Tibial artery (tissue), 4 donors: ENCODE measurements at regions not wholly inside any gene's neighbourhood (a gene's known extent, or its start where the extent isn't known, plus 50 kb on each side); places are given as distances from the start of the nearest gene placed in this dataset.

Source experiments
- DNase-seq, 2 donors: peaks; one replicate each; pipeline ENCODE4 v3.0.0-alpha.2; 2019
- H3K27ac ChIP-seq, 2 donors: fragments of 200-600 bp; sonication (generic) in 1 of 2; 1 replicate in 1 of 2; 2 replicates in 1 of 2; pipeline ENCODE4 v1.5.1; 2018 to 2019; ENCODE audit warnings: mild to moderate bottlenecking in 1 of 2
- H3K27me3 ChIP-seq, 2 donors: fragments of 200-600 bp; sonication (generic) in 1 of 2; one replicate each; pipeline versions ENCODE4 v1.5.1 to v1.6.0; 2016 to 2019
- H3K36me3 ChIP-seq, 3 donors: fragments of 200-600 bp; sonication (generic) in 2 of 3; one replicate each; pipeline ENCODE4 v1.5.1; 2016 to 2019; ENCODE audit warnings: mild to moderate bottlenecking in 2 of 3
- H3K4me1 ChIP-seq, 4 donors: fragments of 200-600 bp; sonication (generic) in 2 of 4; 1 replicate in 3 of 4; 2 replicates in 1 of 4; pipeline ENCODE4 v1.5.1; 2016 to 2019
- H3K4me3 ChIP-seq, 2 donors: fragments of 200-600 bp; sonication (generic) in 1 of 2; 1 replicate in 1 of 2; 2 replicates in 1 of 2; pipeline ENCODE4 v1.5.1; 2018 to 2019; ENCODE audit warnings: mild to moderate bottlenecking in 2 of 2
- H3K9me3 ChIP-seq, 3 donors: fragments of 200-600 bp; sonication (generic) in 1 of 3; one replicate each; pipeline ENCODE4 v1.5.1; 2016 to 2019
- CTCF ChIP-seq, 2 experiments: fragments of 200-600 bp in 1 of 2; fragments of 450-650 bp in 1 of 2; IDR thresholded peaks; one replicate each; pipeline ENCODE4 v1.5.1; 2017 to 2019; ENCODE audit warnings: antibody characterized with exemption in 2 of 2, mild to moderate bottlenecking in 1 of 2, moderate library complexity in 1 of 2
- intact Hi-C: fragments of 100-400 bp; cut with DNase I; formaldehyde crosslinking; loops from one replicate; pipeline ENCODE4 v1.15.0; 2023; ENCODE audit warnings: low total_unique reads

DNA sequence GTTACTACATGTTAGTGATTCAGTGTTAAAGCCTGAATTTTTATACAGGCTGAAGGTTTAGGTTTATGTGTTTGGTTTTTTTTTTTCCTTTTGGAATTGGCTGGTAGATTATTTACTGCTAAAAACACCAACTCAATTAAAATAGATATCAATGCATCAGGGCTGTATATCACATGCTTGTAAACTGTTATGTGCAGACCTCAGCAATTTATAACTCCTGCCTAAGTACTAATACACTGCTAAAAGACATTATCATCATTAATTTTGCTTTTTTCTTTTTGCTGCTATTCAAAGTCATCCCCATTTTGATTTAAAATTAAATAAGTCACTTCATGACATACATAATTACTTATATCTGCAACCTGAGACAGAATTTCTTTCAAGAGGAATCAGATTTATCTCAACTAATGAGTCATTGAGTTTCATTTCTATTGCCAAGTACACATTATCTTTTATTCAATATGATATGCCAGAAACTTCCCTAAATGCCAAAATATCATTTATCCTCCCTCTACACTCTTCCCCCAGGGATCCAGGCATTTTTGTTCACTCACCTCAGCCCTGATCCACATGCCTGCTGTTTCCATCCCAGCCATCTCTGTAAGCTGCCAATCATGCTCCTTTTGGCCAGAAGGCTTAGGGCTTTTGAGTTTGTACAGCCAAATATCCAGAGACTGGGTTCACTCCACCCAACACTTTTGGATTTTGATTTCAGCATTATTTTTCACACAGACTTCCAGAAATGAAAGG lies 98.5 kb downstream of the POLR1F start:
- intact Hi-C loops: no loop called here
- H3K36me3 ChIP-seq: no peaks in the 10 kb centered on the region
- no peak for DNase-seq
- H3K27ac ChIP-seq: no peak overlapping the region
- no peaks in the 10 kb centered on the region for H3K27me3 ChIP-seq
- TF ChIP-seq CTCF (IDR thresholded peaks at IDR 0.05): no peak
- no peaks in the 10 kb centered on the region for H3K4me1 ChIP-seq
- no peak overlapping the region for H3K4me3 ChIP-seq
- peaks cover 0 to 4% (median 0%) of the 10 kb centered on the region in 3 donors for H3K9me3 ChIP-seq

DNA sequence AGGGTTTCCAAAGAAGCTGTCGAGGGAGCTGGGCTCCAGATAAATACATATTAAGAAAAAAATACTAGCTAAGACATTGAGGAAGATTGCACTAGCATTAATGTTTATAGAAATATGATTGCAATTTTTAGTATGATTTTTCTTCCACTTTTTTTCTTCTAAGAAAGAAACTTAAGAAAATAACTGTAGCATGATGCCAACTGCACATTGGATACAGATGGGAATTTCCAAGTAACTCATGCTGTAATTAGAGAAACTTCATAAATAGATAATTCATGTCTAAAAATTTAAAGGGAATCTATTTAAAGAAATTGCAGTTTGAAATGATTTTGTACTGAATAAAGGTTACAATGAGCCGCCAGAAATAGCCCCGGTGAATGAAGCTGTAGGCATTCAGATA lies 119.4 kb downstream of the POLR1F start:
- TF ChIP-seq CTCF (IDR thresholded peaks at IDR 0.05): no peak
- DNase-seq: no peak
- Histone ChIP-seq H3K36me3 (no peaks in the 10 kb centered on the region), H3K4me3 (no peak overlapping the region), H3K4me1 (no peaks in the 10 kb centered on the region), H3K27me3 (no peaks in the 10 kb centered on the region), H3K9me3 (no peaks in the 10 kb centered on the region), H3K27ac (no peak overlapping the region)
- intact Hi-C loops: no loop called here

DNA sequence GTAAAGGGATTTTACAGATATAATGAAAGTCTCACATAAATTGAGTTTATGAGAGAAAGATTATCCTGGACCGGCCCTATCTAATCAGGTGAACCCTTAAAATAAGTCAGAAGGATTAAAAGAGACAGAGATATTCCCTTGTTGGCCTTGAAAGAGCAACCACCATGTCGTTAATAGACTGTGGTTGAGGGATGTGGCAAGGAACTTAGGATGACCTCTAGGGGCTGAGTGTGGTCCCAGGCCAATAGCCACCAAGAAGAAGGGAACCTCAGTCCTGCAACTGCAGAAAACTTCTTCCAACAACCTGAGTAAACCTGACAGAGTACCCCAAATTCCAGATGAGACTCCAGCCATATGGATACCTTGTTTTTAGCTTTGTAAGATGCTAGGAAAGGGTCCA lies 121.5 kb downstream of the POLR1F start:
- no peak overlapping the region for H3K27ac ChIP-seq
- TF ChIP-seq CTCF (IDR thresholded peaks at IDR 0.05): no peak
- no peaks in the 10 kb centered on the region for H3K9me3 ChIP-seq
- intact Hi-C loops: no loop called here
- no peaks in the 10 kb centered on the region for H3K4me1 ChIP-seq
- no peaks in the 10 kb centered on the region for H3K36me3 ChIP-seq
- H3K27me3 ChIP-seq: no peaks in the 10 kb centered on the region
- H3K4me3 ChIP-seq: no peak overlapping the region
- DNase-seq: no peak

- no peaks in the 10 kb centered on the region for H3K27me3 ChIP-seq
- no peak for DNase-seq
- intact Hi-C loops: no loop called here
- H3K36me3 ChIP-seq: no peaks in the 10 kb centered on the region
- no peak for TF ChIP-seq CTCF (IDR thresholded peaks at IDR 0.05)
- H3K4me1 ChIP-seq: no peaks in the 10 kb centered on the region
- H3K27ac ChIP-seq: no peak overlapping the region
- no peaks in the 10 kb centered on the region for H3K9me3 ChIP-seq
- H3K4me3 ChIP-seq: no peak overlapping the region
Observed at GRCh38 chr7:19585761-19586160, 123.1 kb downstream of the POLR1F start.

GRCh38 chr7:19575909-19576557 lies 132.8 kb downstream of the POLR1F start:
- Histone ChIP-seq H3K4me1 (no peaks in the 10 kb centered on the region), H3K9me3 (no peaks in the 10 kb centered on the region), H3K36me3 (no peaks in the 10 kb centered on the region), H3K27me3 (no peaks in the 10 kb centered on the region), H3K4me3 (no peak overlapping the region), H3K27ac (no peak overlapping the region)
- TF ChIP-seq CTCF (IDR thresholded peaks at IDR 0.05): no peak
- intact Hi-C loops: no loop called here
- DNase-seq: no peak
